ENCODE measurements at regions not wholly inside any gene's neighbourhood (a gene's known extent, or its start where the extent isn't known, plus 50 kb on each side); places are given as distances from the start of the nearest gene placed in this dataset.

DNA sequence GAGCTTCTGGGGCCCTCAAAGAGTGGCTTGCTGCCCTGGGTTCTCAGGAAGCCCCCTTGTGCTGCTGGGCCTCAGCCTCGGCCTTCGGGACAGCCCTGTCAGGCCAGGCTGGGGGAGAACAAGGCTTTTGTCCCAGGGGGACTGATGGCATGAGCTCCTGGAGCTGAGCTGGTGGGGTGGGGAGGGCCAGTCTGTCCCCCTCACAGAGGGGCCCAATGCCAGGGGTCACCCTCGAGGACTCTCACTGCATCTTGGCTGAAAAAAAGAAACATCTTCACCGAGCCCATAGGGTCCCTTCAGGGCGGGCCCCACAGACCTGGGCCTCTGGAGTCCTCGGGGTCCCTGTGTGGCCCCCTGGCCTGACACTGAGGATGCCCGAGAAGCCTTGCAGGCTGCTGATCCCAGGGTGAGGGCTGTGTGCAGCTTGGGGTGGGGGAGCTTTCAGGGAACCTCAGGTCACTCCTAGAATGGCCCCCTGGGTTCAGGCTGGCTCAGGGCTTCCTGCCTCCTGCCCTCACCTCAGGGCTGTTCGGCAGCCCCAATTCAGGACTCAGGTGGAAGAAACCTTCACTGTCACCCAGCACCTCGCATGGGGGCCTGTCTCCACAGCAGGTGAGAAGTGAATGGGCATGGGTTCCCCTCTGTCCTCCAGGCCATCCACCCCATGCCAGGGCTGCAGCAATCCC lies 90.5 kb downstream of the TNFRSF13B start:
- Mint-ChIP-seq H3K4me1 (no peaks in the 10 kb centered on the region), H3K4me3 (no peak overlapping the region)
- no peak for DNase-seq (ENCODE audit: low spot score in 2 of 2, unreplicated experiment in 2 of 2)

DNA sequence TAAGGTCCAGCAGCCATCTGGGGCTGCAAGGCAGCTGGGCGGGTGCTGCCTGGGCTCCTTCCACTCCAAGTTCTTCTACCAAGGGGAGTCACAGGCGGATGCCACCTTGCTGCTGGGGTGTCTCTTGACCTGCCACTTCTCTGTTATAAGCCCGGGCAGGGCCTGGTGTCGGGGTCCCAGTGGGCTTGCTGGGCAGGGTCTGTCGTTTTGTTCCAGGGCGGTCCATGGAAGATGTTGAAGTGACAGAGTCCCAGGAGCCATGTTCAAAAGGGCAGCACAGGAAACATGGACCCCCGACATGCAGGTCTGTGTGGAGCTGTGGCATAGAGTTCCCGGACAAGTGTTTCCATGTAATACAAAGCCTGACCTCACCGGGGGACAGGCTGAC lies 91.1 kb downstream of the TNFRSF13B start:
- H3K9me3 Mint-ChIP-seq, result peaks cover 12% of the 10 kb centered on the region
- H3K27me3 Mint-ChIP-seq (ENCODE audit: low read depth), result no peaks in the 10 kb centered on the region
- TF ChIP-seq, protein P1, sequence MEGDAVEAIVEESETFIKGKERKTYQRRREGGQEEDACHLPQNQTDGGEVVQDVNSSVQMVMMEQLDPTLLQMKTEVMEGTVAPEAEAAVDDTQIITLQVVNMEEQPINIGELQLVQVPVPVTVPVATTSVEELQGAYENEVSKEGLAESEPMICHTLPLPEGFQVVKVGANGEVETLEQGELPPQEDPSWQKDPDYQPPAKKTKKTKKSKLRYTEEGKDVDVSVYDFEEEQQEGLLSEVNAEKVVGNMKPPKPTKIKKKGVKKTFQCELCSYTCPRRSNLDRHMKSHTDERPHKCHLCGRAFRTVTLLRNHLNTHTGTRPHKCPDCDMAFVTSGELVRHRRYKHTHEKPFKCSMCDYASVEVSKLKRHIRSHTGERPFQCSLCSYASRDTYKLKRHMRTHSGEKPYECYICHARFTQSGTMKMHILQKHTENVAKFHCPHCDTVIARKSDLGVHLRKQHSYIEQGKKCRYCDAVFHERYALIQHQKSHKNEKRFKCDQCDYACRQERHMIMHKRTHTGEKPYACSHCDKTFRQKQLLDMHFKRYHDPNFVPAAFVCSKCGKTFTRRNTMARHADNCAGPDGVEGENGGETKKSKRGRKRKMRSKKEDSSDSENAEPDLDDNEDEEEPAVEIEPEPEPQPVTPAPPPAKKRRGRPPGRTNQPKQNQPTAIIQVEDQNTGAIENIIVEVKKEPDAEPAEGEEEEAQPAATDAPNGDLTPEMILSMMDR (IDR thresholded peaks at IDR 0.05; ENCODE audit: unreplicated experiment), result no peak
- no peak for DNase-seq (ENCODE audit: low spot score in 2 of 2, unreplicated experiment in 2 of 2)
- H3K27ac Mint-ChIP-seq, result no peak overlapping the region
- H3K4me1 Mint-ChIP-seq, result no peaks in the 10 kb centered on the region
- no peak overlapping the region for H3K4me3 Mint-ChIP-seq
- H3K36me3 Mint-ChIP-seq, result no peaks in the 10 kb centered on the region

More for the DNA sequence above, 90.5 kb downstream of the TNFRSF13B start:
- TF ChIP-seq, protein P1 (IDR thresholded peaks at IDR 0.05; ENCODE audit: unreplicated experiment), result no peak
- no peaks in the 10 kb centered on the region for H3K27me3 Mint-ChIP-seq (ENCODE audit: low read depth)
- peaks cover 12% of the 10 kb centered on the region for H3K9me3 Mint-ChIP-seq
- H3K27ac Mint-ChIP-seq, result no peak overlapping the region
- H3K36me3 Mint-ChIP-seq, result no peaks in the 10 kb centered on the region

DNA sequence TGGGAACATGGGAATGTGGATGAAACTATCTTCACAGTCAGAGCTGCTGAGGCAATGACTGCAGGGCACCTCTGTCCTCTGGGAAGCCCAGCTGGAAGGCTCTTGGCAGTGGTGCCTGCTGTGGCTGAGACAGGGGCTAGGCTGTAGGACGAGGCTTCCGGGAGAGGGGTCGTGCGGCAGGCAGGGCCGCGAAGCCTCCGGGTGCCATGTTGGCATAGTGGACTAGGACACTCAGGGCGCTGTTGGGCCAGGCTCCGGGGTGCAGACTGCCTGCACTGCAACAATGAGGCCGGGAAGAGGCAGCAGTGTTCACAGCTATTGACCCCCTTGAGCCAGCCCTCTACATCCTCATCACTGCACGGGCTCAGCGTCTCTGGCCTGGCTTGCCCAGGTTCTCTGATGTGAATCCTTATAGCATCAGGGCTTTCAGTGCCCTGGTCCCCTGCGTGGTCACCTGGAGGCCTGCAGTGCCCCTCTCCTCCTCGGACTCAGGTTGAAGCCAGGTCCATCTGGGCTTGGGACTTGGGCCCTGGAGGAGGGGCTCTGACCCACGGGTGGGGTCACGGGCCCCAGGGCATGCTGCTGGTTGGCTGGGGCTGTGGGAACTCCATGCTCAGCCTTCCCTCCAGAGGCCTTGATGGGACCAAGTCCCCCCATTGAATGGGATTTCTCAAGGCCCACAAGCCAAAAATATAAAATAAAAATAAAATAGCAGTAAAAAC lies 91.6 kb downstream of the TNFRSF13B start:
- Mint-ChIP-seq H3K27me3 (ENCODE audit: low read depth) (no peaks in the 10 kb centered on the region), H3K4me3 (no peak overlapping the region), H3K9me3 (peaks cover 12% of the 10 kb centered on the region), H3K4me1 (no peaks in the 10 kb centered on the region), H3K27ac (no peak overlapping the region), H3K36me3 (no peaks in the 10 kb centered on the region)
- no peak for DNase-seq (ENCODE audit: low spot score in 2 of 2, unreplicated experiment in 2 of 2)
- TF ChIP-seq, protein P1 (IDR thresholded peaks at IDR 0.05; ENCODE audit: unreplicated experiment), result no peak

DNA sequence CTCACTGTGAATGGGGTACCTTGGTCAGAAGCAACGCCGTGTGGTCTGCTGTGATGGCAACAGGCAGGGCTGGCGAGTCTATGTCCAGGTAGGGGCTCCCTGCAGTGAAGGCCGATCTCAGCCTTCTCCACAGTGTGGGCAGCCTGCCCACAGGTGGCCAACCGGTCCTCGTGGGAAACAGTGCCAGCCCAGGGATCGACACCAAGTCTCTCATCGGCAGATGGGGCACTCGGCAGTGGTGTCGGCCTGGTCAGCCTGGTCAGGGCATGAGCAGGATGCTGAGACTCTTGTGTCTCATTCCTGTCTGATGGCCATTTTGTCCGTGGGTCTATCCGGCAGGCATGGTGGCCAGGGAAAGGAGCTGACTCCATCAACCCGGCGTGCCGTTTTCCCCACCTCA lies 92.2 kb downstream of the TNFRSF13B start:
- DNase-seq (ENCODE audit: low spot score in 2 of 2, unreplicated experiment in 2 of 2), result no peak

DNA sequence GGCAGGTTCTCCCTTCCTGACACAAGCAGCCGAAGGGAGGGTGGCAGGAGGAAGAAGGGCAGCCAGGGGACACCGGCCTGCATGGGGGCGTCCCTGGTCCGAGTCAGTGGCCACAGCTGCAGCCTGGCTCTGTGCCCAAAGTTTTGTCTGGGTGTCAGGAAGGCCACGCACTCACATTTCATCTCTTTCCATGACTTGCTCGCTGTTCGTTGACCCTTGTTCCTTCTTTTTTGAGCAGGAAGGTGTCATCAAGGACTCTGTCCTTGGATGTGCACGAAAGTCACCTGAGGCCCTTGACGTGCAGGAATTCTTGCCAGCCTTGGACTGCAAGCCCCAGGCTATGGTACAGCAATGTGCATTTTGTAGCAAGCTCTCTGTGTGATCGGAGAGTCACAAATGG lies 93.3 kb downstream of the TNFRSF13B start:
- no peaks in the 10 kb centered on the region for H3K4me1 Mint-ChIP-seq

More for the DNA sequence above, 92.2 kb downstream of the TNFRSF13B start:
- no peaks in the 10 kb centered on the region for H3K27me3 Mint-ChIP-seq (ENCODE audit: low read depth)
- no peaks in the 10 kb centered on the region for H3K4me1 Mint-ChIP-seq
- no peak overlapping the region for H3K4me3 Mint-ChIP-seq
- H3K36me3 Mint-ChIP-seq, result no peaks in the 10 kb centered on the region
- TF ChIP-seq, protein P1 (IDR thresholded peaks at IDR 0.05; ENCODE audit: unreplicated experiment), result no peak
- peaks cover 12% of the 10 kb centered on the region for H3K9me3 Mint-ChIP-seq
- H3K27ac Mint-ChIP-seq, result no peak overlapping the region

More for the DNA sequence above, 93.3 kb downstream of the TNFRSF13B start:
- Mint-ChIP-seq H3K27ac (no peak overlapping the region), H3K4me3 (no peak overlapping the region), H3K27me3 (ENCODE audit: low read depth) (no peaks in the 10 kb centered on the region), H3K9me3 (peaks cover 12% of the 10 kb centered on the region), H3K36me3 (no peaks in the 10 kb centered on the region)
- no peak for DNase-seq (ENCODE audit: low spot score in 2 of 2, unreplicated experiment in 2 of 2)
- TF ChIP-seq, protein P1 (IDR thresholded peaks at IDR 0.05; ENCODE audit: unreplicated experiment), result no peak

Data from mesothelial cell of epicardium (in vitro differentiated cells).